Body of pancreas (tissue), 4 donors: ENCODE measurements at regions not wholly inside any gene's neighbourhood (a gene's known extent, or its start where the extent isn't known, plus 50 kb on each side); places are given as distances from the start of the nearest gene placed in this dataset.

ENCODE experiments used
- ATAC-seq: fragments of 150-250 bp; one replicate; pipeline ENCODE4 v1.9.1; 2016
- DNase-seq, 4 donors: peaks; one replicate each; pipeline ENCODE4 v3.0.0-alpha.2; 2019
- H3K27ac ChIP-seq, 4 donors: fragments of 200-600 bp; sonication (generic); 1 replicate in 3 of 4; 2 replicates in 1 of 4; pipeline versions ENCODE4 v1.5.1 to v1.6.1; 2016 to 2019; ENCODE audit warnings: mild to moderate bottlenecking in 1 of 4, mixed read lengths in 1 of 4, moderate library complexity in 1 of 4
- H3K27me3 ChIP-seq, 2 donors: fragments of 200-600 bp; sonication (generic); one replicate each; pipeline ENCODE4 v1.6.0; 2016; ENCODE audit warnings: mild to moderate bottlenecking in 1 of 2
- H3K36me3 ChIP-seq, 2 donors: fragments of 200-600 bp; sonication (generic); replicated peaks in 1 of 2; 2 replicates each; pipeline ENCODE4 v1.5.1; 2016; ENCODE audit warnings: low read depth in 2 of 2; ENCODE audit not compliant: insufficient read depth in 1 of 2
- H3K4me1 ChIP-seq: fragments of 200-600 bp; sonication (generic); one replicate; pipeline ENCODE4 v1.6.0; 2016
- H3K4me3 ChIP-seq, 2 donors: fragments of 200-600 bp; sonication (generic); 1 replicate in 1 of 2; 2 replicates in 1 of 2; pipeline ENCODE4 v1.5.1; 2016 to 2019
- H3K9me3 ChIP-seq, 3 donors: fragments of 200-600 bp; sonication (generic); 1 replicate in 2 of 3; 2 replicates in 1 of 3; pipeline ENCODE4 v1.5.1; 2016
- CTCF ChIP-seq, 7 experiments: fragments of 450-650 bp in 4 of 7; fragments of 200-600 bp in 3 of 7; sonication (generic) in 3 of 7; IDR thresholded peaks; one replicate each; pipeline ENCODE4 v1.5.1; 2016 to 2019; ENCODE audit warnings: antibody characterized with exemption in 7 of 7
- POLR2A ChIP-seq, 3 donors: fragments of 450-650 bp; IDR thresholded peaks; one replicate each; pipeline ENCODE4 v1.6.1; 2016; ENCODE audit warnings: antibody characterized with exemption in 3 of 3, mild to moderate bottlenecking in 2 of 3
- WGBS, 2 donors: methylation state at CpG; one replicate each; pipeline ENCODE4 v1.1.5; 2017; 5-methylcytosine and 5-hydroxymethylcytosine counted together
- intact Hi-C: fragments of 100-400 bp; cut with DNase I; formaldehyde crosslinking; loops from one replicate; pipeline ENCODE4 v1.15.1; 2023

GRCh38 chr9:79000230-79001002 lies 571.3 kb upstream of the TLE4 start:
- H3K36me3 ChIP-seq: no peaks in the 10 kb centered on the region
- H3K27ac ChIP-seq: no peak overlapping the region
- TF ChIP-seq CTCF (IDR thresholded peaks at IDR 0.05): no peak
- TF ChIP-seq POLR2A (IDR thresholded peaks at IDR 0.05): no peak
- H3K4me3 ChIP-seq: no peak overlapping the region
- no peaks in the 10 kb centered on the region for H3K9me3 ChIP-seq
- intact Hi-C loops: no loop called here
- no peak for DNase-seq
- ATAC-seq: no peak
- WGBS, 2 donors: 72 to 79% methylated on average over 4 of the region's 4 CpGs
- no peaks in the 10 kb centered on the region for H3K4me1 ChIP-seq
- no peaks in the 10 kb centered on the region for H3K27me3 ChIP-seq

GRCh38 chr9:79001012-79001411 lies 570.8 kb upstream of the TLE4 start:
- 73 to 84% methylated on average over 2 of the region's 2 CpGs for WGBS, 2 donors
- no peak overlapping the region for H3K27ac ChIP-seq
- no peaks in the 10 kb centered on the region for H3K4me1 ChIP-seq
- H3K36me3 ChIP-seq: no peaks in the 10 kb centered on the region
- H3K27me3 ChIP-seq: no peaks in the 10 kb centered on the region
- H3K9me3 ChIP-seq: no peaks in the 10 kb centered on the region
- DNase-seq: no peak
- intact Hi-C loops: no loop called here
- H3K4me3 ChIP-seq: no peak overlapping the region
- no peak for ATAC-seq
- no peak for TF ChIP-seq CTCF (IDR thresholded peaks at IDR 0.05)
- TF ChIP-seq POLR2A (IDR thresholded peaks at IDR 0.05): no peak

GRCh38 chr9:79003514-79003913 lies 568.3 kb upstream of the TLE4 start:
- no peak overlapping the region for H3K27ac ChIP-seq
- H3K36me3 ChIP-seq: no peaks in the 10 kb centered on the region
- no peaks in the 10 kb centered on the region for H3K4me1 ChIP-seq
- H3K4me3 ChIP-seq: no peak overlapping the region
- 87 to 94% methylated on average over 2 of the region's 2 CpGs for WGBS, 2 donors
- intact Hi-C loops: no loop called here
- no peaks in the 10 kb centered on the region for H3K9me3 ChIP-seq
- DNase-seq: no peak
- ATAC-seq: no peak
- no peaks in the 10 kb centered on the region for H3K27me3 ChIP-seq
- TF ChIP-seq CTCF (IDR thresholded peaks at IDR 0.05) (no peak), POLR2A (IDR thresholded peaks at IDR 0.05) (no peak)

DNA sequence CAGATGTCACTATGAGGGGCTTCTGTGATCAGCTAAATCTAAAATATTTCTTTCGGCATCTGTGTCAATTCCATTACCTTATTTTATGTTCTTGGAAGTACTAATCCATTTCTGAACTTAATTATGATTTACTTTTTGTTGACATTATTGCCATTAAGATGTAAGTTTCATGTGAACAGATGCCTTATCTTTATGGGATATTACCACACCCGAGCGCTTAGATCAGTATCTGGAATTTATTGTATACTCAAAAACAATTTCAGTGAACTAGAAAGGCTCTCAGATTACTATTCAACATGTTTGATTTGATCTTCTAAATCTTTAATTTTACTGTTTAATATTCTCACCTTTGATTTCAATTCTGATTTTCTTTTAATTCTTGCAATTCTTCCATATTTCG lies 567.7 kb upstream of the TLE4 start:
- H3K4me3 ChIP-seq: no peak overlapping the region
- no peaks in the 10 kb centered on the region for H3K4me1 ChIP-seq
- no peak overlapping the region for H3K27ac ChIP-seq
- 91 to 95% methylated on average over 4 of the region's 4 CpGs for WGBS, 2 donors
- intact Hi-C loops: no loop called here
- DNase-seq: no peak
- TF ChIP-seq POLR2A (IDR thresholded peaks at IDR 0.05) (no peak), CTCF (IDR thresholded peaks at IDR 0.05) (no peak)
- no peaks in the 10 kb centered on the region for H3K9me3 ChIP-seq
- ATAC-seq: no peak
- H3K27me3 ChIP-seq: no peaks in the 10 kb centered on the region
- no peaks in the 10 kb centered on the region for H3K36me3 ChIP-seq

DNA sequence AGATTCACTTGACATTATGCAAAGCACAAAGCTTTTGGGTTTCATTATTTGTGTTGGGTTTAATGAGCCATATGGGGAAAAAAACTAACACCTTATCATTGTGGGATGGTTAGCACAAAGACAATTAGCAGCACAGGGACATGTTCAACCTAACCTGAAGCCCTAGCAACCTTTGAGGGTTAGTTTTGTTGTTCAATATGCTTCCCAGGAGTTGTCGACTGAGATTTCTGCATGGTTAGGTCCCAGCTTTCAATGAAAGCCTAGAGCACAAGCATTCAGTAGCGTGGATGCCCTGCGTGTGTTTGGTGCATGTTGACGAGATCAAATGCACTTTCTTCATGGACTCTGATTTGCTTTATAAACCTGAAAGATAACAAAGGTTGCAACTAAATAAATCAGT lies 565.2 kb upstream of the TLE4 start:
- H3K36me3 ChIP-seq: no peaks in the 10 kb centered on the region
- no peak overlapping the region for H3K27ac ChIP-seq
- DNase-seq (no peak), ATAC-seq (no peak)
- intact Hi-C loops: no loop called here
- no peaks in the 10 kb centered on the region for H3K9me3 ChIP-seq
- H3K4me3 ChIP-seq: no peak overlapping the region
- H3K4me1 ChIP-seq: no peaks in the 10 kb centered on the region
- TF ChIP-seq POLR2A (IDR thresholded peaks at IDR 0.05) (no peak), CTCF (IDR thresholded peaks at IDR 0.05) (no peak)
- H3K27me3 ChIP-seq: no peaks in the 10 kb centered on the region
- 70 to 86% methylated on average over 4 of the region's 4 CpGs for WGBS, 2 donors
